Loucy (cell line): ENCODE measurements at regions not wholly inside any gene's neighbourhood (a gene's known extent, or its start where the extent isn't known, plus 50 kb on each side); places are given as distances from the start of the nearest gene placed in this dataset.

Experiments used
- EZH2phosphoT487 ChIP-seq: fragments of 200-600 bp; IDR thresholded peaks from 2 replicates; pipeline ENCODE4 v1.6.1; 2018; ENCODE audit warnings: antibody characterized with exemption, mild to moderate bottlenecking, moderate library complexity, borderline replicate concordance
- TF ChIP-seq, protein P1 (sequence below): fragments of 200-600 bp; sonication (generic); conservative IDR thresholded peaks from 2 replicates; pipeline ENCODE4 v1.5.1; 2014; ENCODE audit warnings: mild to moderate bottlenecking, antibody characterized with exemption, low read length

GRCh38 chr12:90589956-90590355, 365.0 kb downstream of the CCER1 start:
- TF ChIP-seq, protein P1, sequence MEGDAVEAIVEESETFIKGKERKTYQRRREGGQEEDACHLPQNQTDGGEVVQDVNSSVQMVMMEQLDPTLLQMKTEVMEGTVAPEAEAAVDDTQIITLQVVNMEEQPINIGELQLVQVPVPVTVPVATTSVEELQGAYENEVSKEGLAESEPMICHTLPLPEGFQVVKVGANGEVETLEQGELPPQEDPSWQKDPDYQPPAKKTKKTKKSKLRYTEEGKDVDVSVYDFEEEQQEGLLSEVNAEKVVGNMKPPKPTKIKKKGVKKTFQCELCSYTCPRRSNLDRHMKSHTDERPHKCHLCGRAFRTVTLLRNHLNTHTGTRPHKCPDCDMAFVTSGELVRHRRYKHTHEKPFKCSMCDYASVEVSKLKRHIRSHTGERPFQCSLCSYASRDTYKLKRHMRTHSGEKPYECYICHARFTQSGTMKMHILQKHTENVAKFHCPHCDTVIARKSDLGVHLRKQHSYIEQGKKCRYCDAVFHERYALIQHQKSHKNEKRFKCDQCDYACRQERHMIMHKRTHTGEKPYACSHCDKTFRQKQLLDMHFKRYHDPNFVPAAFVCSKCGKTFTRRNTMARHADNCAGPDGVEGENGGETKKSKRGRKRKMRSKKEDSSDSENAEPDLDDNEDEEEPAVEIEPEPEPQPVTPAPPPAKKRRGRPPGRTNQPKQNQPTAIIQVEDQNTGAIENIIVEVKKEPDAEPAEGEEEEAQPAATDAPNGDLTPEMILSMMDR, result no peak
- TF ChIP-seq EZH2phosphoT487, result no peak
